ENCODE measurements at regions not wholly inside any gene's neighbourhood (a gene's known extent, or its start where the extent isn't known, plus 50 kb on each side); places are given as distances from the start of the nearest gene placed in this dataset.

DNA sequence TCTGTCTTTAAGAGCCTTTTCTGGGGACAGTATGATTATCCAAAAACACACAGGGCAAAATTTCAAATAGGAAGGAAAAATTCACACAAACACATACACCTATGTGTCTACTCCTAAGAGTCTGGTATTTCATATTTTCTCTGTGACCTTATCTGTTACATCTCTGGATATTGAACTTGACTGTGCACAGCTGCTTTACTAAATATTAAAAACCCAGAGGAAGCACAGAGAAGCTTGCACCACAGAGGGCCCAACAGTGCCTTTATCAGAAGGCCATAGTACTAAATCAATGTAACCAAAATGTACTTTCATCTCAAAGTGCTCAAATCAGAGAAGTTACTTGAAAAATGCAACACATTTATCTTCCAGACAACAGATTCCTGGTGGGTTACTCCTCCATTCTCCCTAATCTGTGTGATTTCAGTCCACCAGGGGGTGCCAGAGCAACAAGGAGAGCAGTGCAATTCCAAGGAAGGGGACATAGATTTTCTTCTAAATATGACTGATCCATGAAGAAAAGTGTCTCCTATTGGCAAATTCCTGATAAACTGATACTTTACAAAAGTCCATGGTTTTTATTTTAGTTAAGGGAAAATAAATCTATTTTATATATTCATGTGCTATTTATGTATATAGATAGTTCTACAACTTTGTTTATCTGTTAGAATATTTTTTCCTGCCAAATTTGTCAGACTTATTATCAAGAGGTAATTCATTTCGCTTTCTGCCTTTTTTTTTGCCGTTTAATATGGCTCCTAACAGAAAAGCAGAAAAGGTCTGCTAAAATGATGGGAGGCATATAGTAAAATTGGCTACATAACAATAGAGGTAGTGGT lies 617.6 kb downstream of the LRFN5 start:
- Mint-ChIP-seq H3K9me3 (peaks cover 10% of the 10 kb centered on the region), H3K4me1 (ENCODE audit: low read depth in 2 of 2) (no peaks in the 10 kb centered on the region), H3K36me3 (no peaks in the 10 kb centered on the region), H3K27me3 (no peaks in the 10 kb centered on the region), H3K27ac (no peak overlapping the region), H3K4me3 (no peak overlapping the region)
- no peak for ATAC-seq
- no peak for DNase-seq (ENCODE audit: low spot score)

DNA sequence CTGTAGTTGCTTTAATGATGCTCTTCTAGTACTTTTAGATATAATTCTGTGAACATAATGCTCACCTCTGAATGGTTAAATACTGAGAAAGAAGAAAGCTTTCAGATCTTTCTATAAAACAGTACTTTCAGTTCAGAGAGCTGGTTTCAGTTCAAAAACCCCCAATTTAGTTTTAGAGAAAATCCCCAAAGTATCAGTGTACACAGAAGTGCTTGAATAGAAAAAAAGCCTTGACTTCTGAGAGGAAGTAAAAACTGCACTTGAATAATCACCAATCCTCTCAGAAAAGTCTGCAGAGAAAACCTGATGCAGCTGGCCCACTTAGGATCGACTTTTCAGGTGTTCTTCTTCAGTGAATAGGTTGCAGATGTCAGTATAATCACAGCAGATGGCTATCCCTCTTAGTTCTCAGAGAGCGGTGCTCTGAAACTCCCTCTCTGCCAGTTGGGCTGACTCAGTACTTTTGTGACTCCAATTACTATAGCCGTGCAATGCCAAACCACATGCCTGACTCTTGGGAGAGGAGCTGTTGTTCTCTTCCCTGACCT lies 616.3 kb downstream of the LRFN5 start:
- ATAC-seq (no peak), DNase-seq (ENCODE audit: low spot score) (no peak)
- Mint-ChIP-seq H3K36me3 (no peaks in the 10 kb centered on the region), H3K27ac (no peak overlapping the region), H3K4me3 (no peak overlapping the region), H3K4me1 (ENCODE audit: low read depth in 2 of 2) (no peaks in the 10 kb centered on the region), H3K27me3 (no peaks in the 10 kb centered on the region), H3K9me3 (peaks cover 9% of the 10 kb centered on the region)

DNA sequence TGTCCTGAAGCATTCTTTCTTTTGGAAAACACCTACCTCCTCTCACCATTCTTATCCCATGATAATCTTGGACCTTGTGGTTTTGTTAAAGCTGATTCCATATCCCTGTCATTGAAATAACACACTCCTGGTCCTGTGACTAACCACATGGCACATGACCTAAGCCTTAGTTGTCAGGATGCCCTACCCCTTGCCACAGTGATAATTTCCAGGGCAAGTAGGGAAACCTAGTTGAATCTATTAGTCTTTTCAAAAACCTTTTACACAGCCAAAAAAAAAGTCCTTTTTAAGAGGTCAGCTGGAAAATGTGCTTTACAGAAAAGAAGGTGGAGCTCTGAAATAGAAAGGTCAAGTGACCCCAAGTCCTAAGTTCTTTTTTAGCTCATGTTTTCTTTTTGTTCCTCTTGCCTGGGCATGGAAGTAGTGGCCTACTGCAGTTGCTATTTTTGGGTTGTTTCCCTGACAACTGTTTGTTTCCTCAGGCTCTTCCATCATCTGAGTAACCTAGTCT lies 608.4 kb downstream of the LRFN5 start:
- H3K27ac Mint-ChIP-seq = no peak overlapping the region
- H3K4me3 Mint-ChIP-seq = no peak overlapping the region
- no peaks in the 10 kb centered on the region for H3K4me1 Mint-ChIP-seq (ENCODE audit: low read depth in 2 of 2)
- H3K27me3 Mint-ChIP-seq = no peaks in the 10 kb centered on the region
- DNase-seq (ENCODE audit: low spot score) = no peak
- H3K36me3 Mint-ChIP-seq = no peaks in the 10 kb centered on the region
- ATAC-seq = no peak
- H3K9me3 Mint-ChIP-seq = peaks cover 4% of the 10 kb centered on the region

DNA sequence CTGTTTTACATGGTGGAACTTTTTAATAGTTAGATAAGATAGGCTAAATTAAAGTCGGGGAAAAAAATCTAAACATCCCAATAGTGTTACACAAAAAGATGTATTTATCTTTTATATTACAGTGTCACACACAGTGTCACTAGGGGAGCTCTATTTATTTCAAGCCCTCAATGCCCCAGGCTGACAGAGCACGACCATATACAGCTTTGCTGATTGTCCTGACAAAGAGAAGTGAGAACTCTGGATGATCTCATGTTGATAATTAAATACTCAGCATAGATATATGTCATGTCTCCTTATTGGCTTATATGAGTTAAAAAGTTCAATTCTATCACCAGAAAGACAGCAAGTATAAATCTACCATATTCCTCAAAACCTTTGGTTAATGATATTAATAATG lies 594.3 kb downstream of the LRFN5 start:
- H3K9me3 Mint-ChIP-seq = peaks cover 3% of the 10 kb centered on the region
- no peaks in the 10 kb centered on the region for H3K27me3 Mint-ChIP-seq
- H3K4me3 Mint-ChIP-seq = no peak overlapping the region
- H3K4me1 Mint-ChIP-seq (ENCODE audit: low read depth in 2 of 2) = no peaks in the 10 kb centered on the region
- DNase-seq (ENCODE audit: low spot score) (no peak), ATAC-seq (no peak)
- no peaks in the 10 kb centered on the region for H3K36me3 Mint-ChIP-seq
- no peak overlapping the region for H3K27ac Mint-ChIP-seq

DNA sequence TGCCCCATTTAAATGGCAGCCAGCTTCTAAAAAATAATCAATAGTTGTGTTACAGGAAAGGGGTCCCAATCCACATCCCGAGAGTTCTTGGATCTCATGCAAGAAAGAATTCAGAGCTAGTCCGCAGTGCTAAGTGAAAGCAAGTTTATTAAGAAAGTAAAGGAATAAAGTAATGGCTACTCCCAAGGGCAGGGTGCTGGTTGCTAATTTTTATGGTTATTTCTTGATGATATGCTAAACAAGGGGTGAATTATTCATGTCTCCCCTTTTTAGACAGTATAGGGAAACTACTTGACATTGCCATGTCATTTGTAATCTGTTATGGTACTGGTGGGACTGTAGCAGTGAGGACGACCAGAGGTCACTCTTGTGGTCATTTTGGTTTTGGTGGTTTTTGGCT lies 591.3 kb downstream of the LRFN5 start:
- no peak overlapping the region for H3K27ac Mint-ChIP-seq
- no peaks in the 10 kb centered on the region for H3K36me3 Mint-ChIP-seq
- peaks cover 6% of the 10 kb centered on the region for H3K9me3 Mint-ChIP-seq
- H3K27me3 Mint-ChIP-seq = no peaks in the 10 kb centered on the region
- H3K4me3 Mint-ChIP-seq = no peak overlapping the region
- no peaks in the 10 kb centered on the region for H3K4me1 Mint-ChIP-seq (ENCODE audit: low read depth in 2 of 2)
- ATAC-seq (no peak), DNase-seq (ENCODE audit: low spot score) (no peak)

DNA sequence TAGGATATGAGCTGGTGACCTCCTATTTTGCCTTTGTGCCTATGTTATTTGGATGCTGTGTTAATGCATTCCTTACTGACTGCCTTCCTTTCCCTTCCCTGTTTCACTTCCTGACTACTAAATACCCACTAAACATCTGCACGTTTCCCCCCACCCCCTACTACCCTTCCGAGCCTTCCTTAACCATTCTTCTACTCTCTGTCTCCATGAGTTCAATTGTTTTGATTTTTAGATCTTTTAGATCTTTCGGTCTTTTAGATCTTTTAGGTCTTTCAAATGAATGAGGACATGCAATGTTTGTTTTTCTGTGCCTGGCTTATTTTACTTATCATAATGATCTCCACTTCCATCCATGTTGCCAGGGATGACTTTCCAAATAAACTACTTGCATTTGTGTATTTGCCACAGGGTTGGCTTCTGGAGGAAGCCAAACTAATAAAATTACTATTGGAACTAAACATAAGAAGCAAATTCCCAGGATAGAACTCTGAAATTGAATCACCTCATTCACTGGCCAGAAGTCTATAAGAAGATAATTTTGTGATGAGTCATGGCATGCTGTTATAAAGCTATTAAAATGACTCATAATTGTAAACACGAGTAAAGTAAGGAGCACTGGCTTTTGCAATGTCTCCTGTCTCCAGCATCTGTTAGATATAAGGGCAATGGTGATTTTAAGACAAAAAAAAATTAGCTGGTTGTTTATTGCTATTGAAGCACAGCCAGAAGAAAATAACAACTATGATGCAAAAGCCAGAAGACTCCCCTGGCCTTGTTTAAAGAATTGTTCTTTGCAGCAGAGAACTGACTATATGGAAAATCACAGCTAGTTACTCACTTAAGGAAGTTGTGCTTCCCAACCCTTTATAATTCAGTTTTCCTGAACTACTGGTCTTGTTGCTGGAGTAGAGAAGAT lies 586.3 kb downstream of the LRFN5 start:
- Mint-ChIP-seq H3K4me3 (no peak overlapping the region), H3K36me3 (no peaks in the 10 kb centered on the region), H3K27ac (no peak overlapping the region), H3K4me1 (ENCODE audit: low read depth in 2 of 2) (no peaks in the 10 kb centered on the region), H3K27me3 (no peaks in the 10 kb centered on the region), H3K9me3 (peaks cover 14% of the 10 kb centered on the region)
- no peak for ATAC-seq
- no peak for DNase-seq (ENCODE audit: low spot score)

DNA sequence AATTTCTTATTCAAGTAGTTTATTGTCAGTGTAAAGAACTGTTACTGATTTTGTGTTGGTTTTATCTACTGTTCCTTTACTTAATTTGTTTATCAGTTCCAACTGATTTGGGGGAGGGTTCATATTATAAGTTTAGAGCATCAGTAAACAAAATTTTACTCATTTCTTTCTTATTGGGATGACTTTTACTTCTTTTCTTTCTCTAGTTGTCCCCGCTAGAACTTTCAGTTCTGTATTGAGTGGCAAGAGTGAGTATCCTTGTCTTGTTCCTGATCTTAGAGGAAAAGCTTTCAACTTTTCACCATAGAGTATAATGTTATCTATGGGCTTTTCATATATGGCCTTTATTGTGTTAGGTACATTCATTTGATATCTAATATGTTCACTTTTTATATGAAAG lies 584.1 kb downstream of the LRFN5 start:
- Mint-ChIP-seq H3K9me3 (peaks cover 19% of the 10 kb centered on the region), H3K27ac (no peak overlapping the region), H3K4me1 (ENCODE audit: low read depth in 2 of 2) (no peaks in the 10 kb centered on the region), H3K36me3 (no peaks in the 10 kb centered on the region), H3K27me3 (no peaks in the 10 kb centered on the region), H3K4me3 (no peak overlapping the region)
- DNase-seq (ENCODE audit: low spot score) (no peak), ATAC-seq (no peak)

DNA sequence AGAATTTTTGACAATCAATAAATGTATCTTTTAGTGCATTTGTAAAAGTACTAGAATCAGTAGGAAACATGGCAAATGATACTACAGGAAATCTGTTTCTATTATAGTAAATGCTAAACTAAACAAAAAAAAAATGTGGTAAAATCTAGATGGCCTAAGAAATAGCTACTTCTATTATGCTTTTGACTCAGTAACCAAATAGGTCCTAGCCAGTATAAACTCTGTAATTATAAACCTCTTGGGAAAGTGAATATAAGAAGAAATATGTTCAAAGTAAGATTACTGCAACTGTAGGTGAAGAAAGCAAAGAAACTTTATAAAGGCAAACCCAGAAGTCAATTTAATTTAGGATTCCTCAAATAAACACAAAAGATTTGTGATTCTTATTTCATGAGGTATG lies 581.2 kb downstream of the LRFN5 start:
- DNase-seq (ENCODE audit: low spot score) (no peak), ATAC-seq (no peak)
- no peaks in the 10 kb centered on the region for H3K27me3 Mint-ChIP-seq
- no peaks in the 10 kb centered on the region for H3K4me1 Mint-ChIP-seq (ENCODE audit: low read depth in 2 of 2)
- no peaks in the 10 kb centered on the region for H3K36me3 Mint-ChIP-seq
- H3K27ac Mint-ChIP-seq = no peak overlapping the region
- H3K9me3 Mint-ChIP-seq = peaks cover 16% of the 10 kb centered on the region
- H3K4me3 Mint-ChIP-seq = no peak overlapping the region

DNA sequence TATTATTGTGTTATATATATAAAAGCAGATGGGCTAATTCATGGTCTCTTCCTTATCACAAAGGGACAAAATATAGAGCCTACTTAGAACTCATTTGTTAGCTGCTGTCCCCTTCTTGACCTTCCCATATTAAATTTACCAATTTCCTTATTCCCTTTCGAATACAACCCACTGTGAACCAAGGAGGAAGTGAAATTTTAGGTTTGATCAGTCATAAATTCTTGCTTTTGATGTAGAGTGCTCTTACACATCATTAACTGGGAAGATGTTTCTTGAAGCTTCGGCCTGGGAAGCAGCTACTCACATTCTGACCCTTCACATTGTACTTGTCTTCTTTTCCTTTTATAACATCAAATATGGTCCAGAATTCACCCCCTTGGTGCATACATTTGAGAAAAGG lies 579.0 kb downstream of the LRFN5 start:
- H3K27ac Mint-ChIP-seq = no peak overlapping the region
- DNase-seq (ENCODE audit: low spot score) = no peak
- H3K4me1 Mint-ChIP-seq (ENCODE audit: low read depth in 2 of 2) = no peaks in the 10 kb centered on the region
- H3K27me3 Mint-ChIP-seq = no peaks in the 10 kb centered on the region
- peaks cover under 1% of the 10 kb centered on the region for H3K36me3 Mint-ChIP-seq
- no peak for ATAC-seq
- no peak overlapping the region for H3K4me3 Mint-ChIP-seq
- H3K9me3 Mint-ChIP-seq = peaks cover 15% of the 10 kb centered on the region

DNA sequence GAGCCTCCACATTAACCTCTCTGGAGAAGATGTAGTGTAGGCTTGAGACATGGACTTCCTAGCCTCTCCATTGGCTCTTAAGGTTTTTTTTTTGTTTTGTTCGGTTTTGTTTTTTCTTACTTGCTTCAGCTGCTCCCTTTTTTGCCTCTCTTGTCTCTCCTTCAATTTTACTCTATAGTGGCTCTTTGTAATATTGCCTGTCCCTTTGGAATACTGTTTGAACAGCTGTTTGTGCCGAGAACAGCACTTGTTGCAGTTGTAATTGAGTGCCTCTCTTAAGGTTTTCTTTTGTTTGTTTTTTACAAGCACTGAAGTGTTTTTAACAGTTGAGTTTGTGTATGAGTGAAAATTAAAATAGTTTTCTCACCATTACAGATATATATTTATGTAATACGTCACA lies 567.7 kb downstream of the LRFN5 start:
- Mint-ChIP-seq H3K4me1 (ENCODE audit: low read depth in 2 of 2) (no peaks in the 10 kb centered on the region), H3K4me3 (no peak overlapping the region), H3K9me3 (peaks cover 18% of the 10 kb centered on the region), H3K27me3 (no peaks in the 10 kb centered on the region), H3K36me3 (no peaks in the 10 kb centered on the region), H3K27ac (no peak overlapping the region)
- DNase-seq (ENCODE audit: low spot score) (no peak), ATAC-seq (no peak)

DNA sequence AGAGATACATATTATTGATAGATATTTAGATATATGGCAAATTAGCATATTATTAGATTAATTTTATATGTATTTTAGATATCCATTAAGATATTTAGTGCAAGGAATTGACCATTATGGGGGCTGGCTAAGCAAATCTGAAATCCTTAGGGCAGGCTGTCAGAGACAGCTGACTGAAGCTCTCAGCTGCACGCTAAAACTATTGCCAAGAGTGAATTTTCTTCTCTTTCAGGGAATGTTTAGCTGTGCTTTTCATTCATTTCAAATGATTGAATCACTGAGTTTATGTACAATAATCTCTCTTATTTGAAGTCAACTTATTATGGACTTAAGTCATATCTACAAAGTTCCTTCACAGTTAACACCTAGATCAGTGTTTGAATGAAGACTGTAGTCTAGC lies 566.5 kb downstream of the LRFN5 start:
- Mint-ChIP-seq H3K36me3 (peaks cover 6% of the 10 kb centered on the region), H3K4me1 (ENCODE audit: low read depth in 2 of 2) (no peaks in the 10 kb centered on the region), H3K27me3 (no peaks in the 10 kb centered on the region), H3K9me3 (peaks cover 24% of the 10 kb centered on the region), H3K4me3 (no peak overlapping the region), H3K27ac (no peak overlapping the region)
- ATAC-seq (no peak), DNase-seq (ENCODE audit: low spot score) (no peak)

DNA sequence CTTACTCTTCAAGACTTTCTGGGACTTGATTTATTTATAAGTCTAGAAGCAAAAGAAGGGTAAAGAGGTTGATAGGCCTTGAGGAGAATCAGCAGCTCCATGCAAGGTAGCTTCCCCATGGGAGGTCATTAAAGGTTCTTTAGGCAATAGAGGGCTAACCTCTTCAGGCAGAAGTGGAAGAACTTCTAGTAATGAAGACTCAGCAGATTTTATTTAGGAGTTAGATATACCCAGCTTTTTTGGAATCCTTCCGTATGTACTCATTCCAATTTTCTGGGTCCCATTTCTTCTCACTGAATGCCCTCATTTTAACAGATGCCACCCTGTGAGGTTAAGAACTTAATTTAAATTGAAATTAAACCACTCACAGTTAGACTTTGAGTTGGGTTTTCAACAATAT lies 565.6 kb downstream of the LRFN5 start:
- Mint-ChIP-seq H3K36me3 (peaks cover 6% of the 10 kb centered on the region), H3K27ac (no peak overlapping the region), H3K4me1 (ENCODE audit: low read depth in 2 of 2) (no peaks in the 10 kb centered on the region), H3K9me3 (peaks cover 24% of the 10 kb centered on the region), H3K4me3 (no peak overlapping the region), H3K27me3 (no peaks in the 10 kb centered on the region)
- ATAC-seq (no peak), DNase-seq (ENCODE audit: low spot score) (no peak)

DNA sequence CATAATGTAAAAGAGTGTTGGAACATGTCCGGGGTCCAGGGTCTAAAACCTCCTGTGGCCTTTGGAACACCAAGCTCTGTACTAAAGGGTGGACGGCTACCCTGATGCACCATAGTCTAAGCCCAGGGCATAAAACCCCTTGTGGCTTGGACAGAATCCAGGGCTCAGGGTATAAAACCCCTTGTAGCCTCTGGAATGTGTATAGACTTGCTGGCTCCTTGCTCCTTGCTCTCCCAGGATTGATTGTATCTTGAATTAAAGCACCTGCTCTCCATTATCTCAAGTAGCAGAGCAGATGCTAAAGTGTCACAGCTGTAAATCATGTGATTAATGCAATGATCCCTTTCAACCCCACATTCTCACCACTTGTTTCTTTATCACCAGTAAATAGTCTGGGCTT lies 556.5 kb downstream of the LRFN5 start:
- H3K36me3 Mint-ChIP-seq = no peaks in the 10 kb centered on the region
- no peak overlapping the region for H3K4me3 Mint-ChIP-seq
- peaks cover 10% of the 10 kb centered on the region for H3K9me3 Mint-ChIP-seq
- H3K4me1 Mint-ChIP-seq (ENCODE audit: low read depth in 2 of 2) = no peaks in the 10 kb centered on the region
- no peak for ATAC-seq
- no peak overlapping the region for H3K27ac Mint-ChIP-seq
- H3K27me3 Mint-ChIP-seq = no peaks in the 10 kb centered on the region
- DNase-seq (ENCODE audit: low spot score) = no peak

DNA sequence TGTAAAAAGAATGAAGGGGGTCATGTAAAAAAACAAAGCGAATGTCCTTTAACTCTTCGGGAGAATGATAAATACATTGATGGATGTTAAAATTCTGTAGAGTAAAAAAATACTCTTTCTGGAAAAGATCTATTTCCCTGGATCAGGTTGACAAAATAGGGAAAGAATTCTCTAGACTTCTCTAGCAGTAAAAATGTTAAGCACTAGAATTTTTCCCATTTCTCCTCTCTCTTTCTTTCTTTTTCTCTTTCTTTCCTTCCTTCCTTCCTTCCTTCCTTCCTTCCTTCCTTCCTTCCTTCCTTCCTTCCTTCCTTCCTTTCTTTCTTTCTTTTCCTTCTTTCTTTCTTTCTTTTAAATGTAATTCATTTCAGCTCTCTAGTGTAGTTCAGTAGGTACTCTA lies 552.5 kb downstream of the LRFN5 start:
- no peak for ATAC-seq
- Mint-ChIP-seq H3K9me3 (peaks cover 11% of the 10 kb centered on the region), H3K27me3 (no peaks in the 10 kb centered on the region), H3K4me1 (ENCODE audit: low read depth in 2 of 2) (no peaks in the 10 kb centered on the region), H3K36me3 (no peaks in the 10 kb centered on the region), H3K4me3 (no peak overlapping the region), H3K27ac (no peak overlapping the region)
- no peak for DNase-seq (ENCODE audit: low spot score)

Measured in natural killer cell treated with Interleukin-12 subunit alpha and Interleukin-12 subunit beta and Interleukin-15 and Interleukin-18, amount 100 ng/mL, for 72 hours (primary cell).